K562 (cell line): ENCODE measurements at regions not wholly inside any gene's neighbourhood (a gene's known extent, or its start where the extent isn't known, plus 50 kb on each side); places are given as distances from the start of the nearest gene placed in this dataset.

Source experiments
- ATAC-seq: fragments of 200-7000 bp; cut with Tn5 transposase; 3 replicates; pipeline ENCODE4 v1.9.1; 2020; ENCODE audit warnings: moderate library complexity
- BruUV-seq: library from RNA; stranded (reverse); fragments of 400-500 nt; replicated peaks from 2 replicates; lab custom pipeline; 2021; lab: Mats Ljungman, UMichigan
- CTCF ChIA-PET: fragments of 300-600 bp; formaldehyde crosslinking; extraction: SDS; loops from one replicate; lab custom pipeline; 2021; ENCODE audit warnings: low intra/inter-chr PET ratio; lab: Yijun Ruan, JAX
- POLR2A ChIA-PET: fragments of 300-600, 350-650 bp; sonication (Branson Sonifier 250); formaldehyde crosslinking; extraction: SDS; loops from one replicate; lab custom pipeline; 2021; ENCODE audit warnings: antibody characterized with exemption, inconsistent platforms; lab: Yijun Ruan, JAX
- DNase-seq, 4 experiments: peaks; one replicate each; pipeline versions ENCODE4 v3.0.0 to v3.0.0-alpha.2; 2011 to 2018; ENCODE audit warnings: low spot score in 3 of 4, mixed read lengths in 3 of 4; ENCODE audit errors: extremely low read depth in 1 of 4
- FAIRE-seq: peaks from 2 replicates; lab custom pipeline; 2011; peaks lifted over from hg19 to GRCh38; lab: Jason Lieb, UNC
- H2AFZ ChIP-seq: 2 replicates; pipeline ENCODE4 v1.6.0; 2011; ENCODE audit warnings: low read depth, low read length, control low read depth, inconsistent platforms
- H3K27ac ChIP-seq: fragments of 200-600 bp; 3 replicates; pipeline ENCODE4 v1.8.0; 2011; ENCODE audit warnings: low read depth, mild to moderate bottlenecking, control low read depth, inconsistent platforms, low read length, moderate library complexity, mixed read lengths; ENCODE audit errors: extremely low read depth
- H3K27me3 ChIP-seq, 2 experiments: fragments of 300-600 bp in 1 of 2; 2 replicates in 1 of 2; 3 replicates in 1 of 2; pipeline versions ENCODE4 v1.6.0 to v1.8.0; 2011; ENCODE audit warnings: inconsistent platforms in 2 of 2, low read length in 2 of 2, mild to moderate bottlenecking in 1 of 2, mixed read lengths in 1 of 2, moderate library complexity in 1 of 2; ENCODE audit not compliant: control insufficient read depth in 2 of 2, insufficient read depth in 2 of 2
- H3K36me3 ChIP-seq: fragments of 300-600 bp; 3 replicates; pipeline ENCODE4 v1.8.0; 2011; ENCODE audit warnings: mild to moderate bottlenecking, low read length, inconsistent platforms; ENCODE audit not compliant: control insufficient read depth, insufficient read depth
- H3K4me1 ChIP-seq, 2 experiments: fragments of 200-600 bp in 1 of 2; replicated peaks in 1 of 2; 2 replicates in 1 of 2; 3 replicates in 1 of 2; pipeline versions ENCODE4 v1.5.1 to v1.8.0; 2011; ENCODE audit warnings: inconsistent platforms in 2 of 2, low read length in 2 of 2, mild to moderate bottlenecking in 1 of 2, mixed read lengths in 1 of 2, moderate library complexity in 1 of 2; ENCODE audit not compliant: control insufficient read depth in 2 of 2, insufficient read depth in 2 of 2
- H3K4me2 ChIP-seq: 2 replicates; pipeline ENCODE4 v1.6.1; 2011; ENCODE audit warnings: low read length, control low read depth, inconsistent platforms, mixed read lengths; ENCODE audit not compliant: insufficient read depth
- H3K4me3 ChIP-seq: fragments of 200-600 bp; sonication (generic), shearing (Covaris generic); 2 replicates; pipeline ENCODE4 v1.5.1; 2016; ENCODE audit warnings: control low read depth, inconsistent platforms
- H3K79me2 ChIP-seq: fragments of 200-600 bp; 3 replicates; pipeline ENCODE4 v1.8.0; 2011; ENCODE audit warnings: low read length, inconsistent platforms; ENCODE audit not compliant: control insufficient read depth, insufficient read depth
- H3K9ac ChIP-seq, 2 experiments: 2 replicates each; pipeline versions ENCODE4 v1.6.0 to v1.6.1; 2011; ENCODE audit warnings: low read depth in 2 of 2, low read length in 2 of 2, control low read depth in 1 of 2, inconsistent platforms in 1 of 2, mild to moderate bottlenecking in 1 of 2, mixed read lengths in 1 of 2; ENCODE audit not compliant: insufficient read depth in 1 of 2
- H3K9me1 ChIP-seq: one replicate; pipeline ENCODE4 v1.6.0; 2011; ENCODE audit warnings: inconsistent platforms, mild to moderate bottlenecking, low read length, moderate library complexity; ENCODE audit not compliant: control insufficient read depth, insufficient read depth
- H3K9me3 ChIP-seq: replicated peaks from 2 replicates; pipeline ENCODE4 v1.5.1; 2011; ENCODE audit warnings: low read depth, low read length, inconsistent platforms; ENCODE audit not compliant: control insufficient read depth, insufficient read depth
- H4K20me1 ChIP-seq: replicated peaks from 2 replicates; pipeline ENCODE4 v1.6.1; 2011; ENCODE audit warnings: low read length, inconsistent platforms, mixed read lengths; ENCODE audit not compliant: control insufficient read depth, insufficient read depth
- CREB3 ChIP-seq: fragments of 450-650 bp; conservative IDR thresholded peaks from 2 replicates; pipeline ENCODE4 v1.6.1; 2016; ENCODE audit warnings: missing genetic modification characterization, low read depth, mild to moderate bottlenecking, missing compliant biosample characterization, moderate library complexity
- ETV1 ChIP-seq: fragments of 450-650 bp; conservative IDR thresholded peaks from 2 replicates; pipeline ENCODE4 v1.6.1; 2016; ENCODE audit warnings: missing genetic modification characterization, control low read depth, low read depth, missing compliant biosample characterization
- GTF2B ChIP-seq: IDR thresholded peaks from 2 replicates; pipeline ENCODE4 v1.6.1; 2011; ENCODE audit not compliant: insufficient read length; ENCODE audit errors: extremely low read depth
- GTF2E2 ChIP-seq: fragments of 200-800 bp; sonication (Bioruptor generic); IDR thresholded peaks from 2 replicates; pipeline ENCODE4 v1.6.1; 2016; ENCODE audit warnings: missing genetic modification characterization, missing compliant biosample characterization
- GTF2F1 ChIP-seq: IDR thresholded peaks from 2 replicates; pipeline ENCODE4 v1.6.1; 2011; ENCODE audit warnings: low read depth, low read length, improper control_type of control experiment
- KDM2B ChIP-seq: fragments of 250-450 bp; sonication (Bioruptor Pico); IDR thresholded peaks from 2 replicates; pipeline ENCODE4 v1.8.0; 2021; ENCODE audit warnings: mild to moderate bottlenecking, moderate library complexity
- KLF6 ChIP-seq: fragments of 250-450 bp; sonication (Bioruptor Pico); IDR thresholded peaks from 2 replicates; pipeline ENCODE4 v1.4.0; 2020; ENCODE audit warnings: mild to moderate bottlenecking, moderate library complexity, borderline replicate concordance
- MAX ChIP-seq: sonication (generic); formaldehyde crosslinking; IDR thresholded peaks from 2 replicates; pipeline ENCODE4 v1.9.0; 2022; ENCODE audit warnings: mild to moderate bottlenecking, missing genetic modification reagents
- SMAD1 ChIP-seq: fragments of 150-350 bp; IDR thresholded peaks from 2 replicates; pipeline ENCODE4 v1.6.1; 2014; ENCODE audit warnings: low read length, low read depth; ENCODE audit not compliant: partially characterized antibody
- SMARCA4 ChIP-seq: fragments of 450-650 bp; IDR thresholded peaks from 2 replicates; pipeline ENCODE4 v1.6.1; 2016
- SP1 ChIP-seq: sonication (generic); formaldehyde crosslinking; IDR thresholded peaks from 2 replicates; pipeline ENCODE4 v1.8.1; 2022; ENCODE audit warnings: mild to moderate bottlenecking, missing genetic modification reagents
- TBP ChIP-seq: optimal IDR thresholded peaks from 2 replicates; pipeline ENCODE3; 2011; ENCODE audit warnings: low read depth, low read length, improper control_type of control experiment
- WHSC1 ChIP-seq: IDR thresholded peaks from one replicate; pipeline ENCODE4 v1.6.1; 2012; ENCODE audit warnings: low read length, control low read depth, inconsistent platforms
- XRCC3 ChIP-seq: fragments of 450-650 bp; IDR thresholded peaks from 2 replicates; pipeline ENCODE4 v1.6.1; 2017; ENCODE audit warnings: mild to moderate bottlenecking, moderate library complexity
- ZNF12 ChIP-seq: sonication (generic); formaldehyde crosslinking; IDR thresholded peaks from 2 replicates; pipeline ENCODE4 v1.4.0; 2020; ENCODE audit warnings: mild to moderate bottlenecking, missing genetic modification reagents
- ZNF224 ChIP-seq: sonication (generic); formaldehyde crosslinking; IDR thresholded peaks from 2 replicates; pipeline ENCODE4 v1.8.0; 2022; ENCODE audit warnings: mild to moderate bottlenecking, missing genetic modification reagents
- ZNF263 ChIP-seq: sonication (generic); formaldehyde crosslinking; IDR thresholded peaks from 2 replicates; pipeline ENCODE4 v1.8.0; 2022; ENCODE audit warnings: mild to moderate bottlenecking, missing genetic modification reagents, borderline replicate concordance
- ZNF584 ChIP-seq: fragments of 200-800 bp; sonication (Bioruptor generic); IDR thresholded peaks from 2 replicates; pipeline ENCODE4 v1.6.1; 2016; ENCODE audit warnings: low read depth, mild to moderate bottlenecking, missing genetic modification characterization, missing compliant biosample characterization
- WGBS: fragments of 100-300 bp; shearing (Covaris generic); methylation state at CpG from one replicate; pipeline ENCODE4 v1.1.6; 2016; ENCODE audit warnings: low coverage, mixed read lengths; ENCODE audit not compliant: insufficient coverage; ENCODE audit errors: missing lambda C conversion rate; 5-methylcytosine and 5-hydroxymethylcytosine counted together
- in situ Hi-C: fragments of 300-500 bp; cut with MboI; formaldehyde crosslinking; loops from 4 replicates; pipeline ENCODE4 v1.15.0; 2018; ENCODE audit warnings: inconsistent platforms, mixed read lengths
- intact Hi-C: fragments of 100-400 bp; cut with micrococcal nuclease; formaldehyde crosslinking; loops from 2 replicates; pipeline ENCODE4 v1.14.2; 2022

GRCh38 chr14:103204852-103205540 lies 81.7 kb downstream of the TNFAIP2 start (continued):
- no peak for TF ChIP-seq KLF6
- peak; percentile 58; the same call in 1 of the 2 replicates for TF ChIP-seq ZNF263 (CRISPR knock-in tag)
- TF ChIP-seq ZNF12, result peak; percentile 64; the same call in 1 of the 2 replicates
- TF ChIP-seq ZNF584 (CRISPR knock-in tag), result 0 out of 2 replicates have a peak, but pooled peaks have one; percentile 54
- TF ChIP-seq XRCC3, result peak; percentile 85
- TF ChIP-seq ETV1 (tag), result no peak
- no peak for TF ChIP-seq GTF2F1
- TF ChIP-seq SP1, result 0 out of 2 replicates have a peak, but pooled peaks have one; percentile 38

GRCh38 chr14:103205541-103205906 lies 82.3 kb downstream of the TNFAIP2 start:
- 44% methylated on average over 3 of the region's 3 CpGs for WGBS
- H3K27me3 ChIP-seq, result no peaks in the 10 kb centered on the region
- no peak for ATAC-seq
- peaks cover 10% of the 10 kb centered on the region for H3K9me3 ChIP-seq
- H3K9ac ChIP-seq, result peak overlapping the region in 1 of 2 experiments; percentile 78; a peak in 2 of 4 replicates
- peaks cover 20 to 35% of the 10 kb centered on the region in 2 experiments; a peak in 4 of 5 replicates for H3K4me1 ChIP-seq
- ChIA-PET CTCF (no interaction called here), POLR2A (interaction anchor here (0.6 kb wide), 1 partner anchor 219 kb away, joined by 3 read pairs; no protein-coding TSS in a partner anchor)
- in situ Hi-C loops, result no loop called here
- H3K79me2 ChIP-seq, result peaks cover 23% of the 10 kb centered on the region; the same call in 2 of the 3 replicates
- H3K9me1 ChIP-seq, result no peaks in the 10 kb centered on the region
- no peak for FAIRE-seq
- TF ChIP-seq WHSC1 (no peak), KDM2B (CRISPR knock-in tag) (no peak), CREB3 (tag) (no peak), ZNF224 (CRISPR knock-in tag) (no peak), GTF2B (peak; percentile 26), GTF2E2 (tag) (peak; percentile 47; the same call in 1 of the 2 replicates), MAX (CRISPR knock-in tag) (no peak), SMAD1 (no peak), TBP (peak; percentile 60), SMARCA4 (no peak)
- H2AFZ ChIP-seq, result no peak overlapping the region
- BruUV-seq, result no TSS peak
- H3K4me3 ChIP-seq, result peak overlapping the region; percentile 38; the same call in 1 of the 2 replicates
- no peaks in the 10 kb centered on the region for H3K36me3 ChIP-seq
- no peak for DNase-seq
- H4K20me1 ChIP-seq, result no peaks in the 10 kb centered on the region
- H3K27ac ChIP-seq, result peak overlapping the region; percentile 89
- H3K4me2 ChIP-seq, result peak overlapping the region; percentile 78
- intact Hi-C loops, result loop anchor here (10.0 kb wide), 1 partner anchor 79 kb away; no protein-coding TSS in a partner anchor
